ENCODE measurements at regions not wholly inside any gene's neighbourhood (a gene's known extent, or its start where the extent isn't known, plus 50 kb on each side); places are given as distances from the start of the nearest gene placed in this dataset.

- TF ChIP-seq CTCF (IDR thresholded peaks at IDR 0.05): no peak
- DNase-seq (no peak), ATAC-seq (no peak)
- intact Hi-C loops (cut with DNase I): loop anchor here in 1 of 10 donors (10.0 kb wide), 1 partner anchor 60 kb away; no protein-coding TSS in a partner anchor
- H3K9me3 ChIP-seq: no peaks in the 10 kb centered on the region
- H3K36me3 ChIP-seq: no peaks in the 10 kb centered on the region
- H3K27ac ChIP-seq: no peak overlapping the region
- no peaks in the 10 kb centered on the region for H3K27me3 ChIP-seq
- H3K4me1 ChIP-seq: peaks cover 0 to 2% (median 0%) of the 10 kb centered on the region in 9 donors
- 40 to 57% methylated on average over 3 of the region's 3 CpGs for WGBS, 2 donors
- no peak overlapping the region for H3K4me3 ChIP-seq
Measured at GRCh38 chr18:26614374-26614773, 66.0 kb upstream of the KCTD1 start.
